GM19463 (cell line): ENCODE measurements at regions not wholly inside any gene's neighbourhood (a gene's known extent, or its start where the extent isn't known, plus 50 kb on each side); places are given as distances from the start of the nearest gene placed in this dataset.

ENCODE experiments used
- ATAC-seq: cut with Tn5 transposase; IDR thresholded peaks from one replicate; pipeline ENCODE4 v1.9.1; 2021; ENCODE audit warnings: mild to moderate bottlenecking, moderate library complexity; ENCODE audit not compliant: unreplicated experiment

GRCh38 chr13:33686772-33687480 lies 131.0 kb upstream of the RFC3 start:
- no peak for ATAC-seq

- no peak for ATAC-seq
Measured at GRCh38 chr13:33690354-33690753, 127.6 kb upstream of the RFC3 start.

GRCh38 chr13:33691980-33692379 lies 126.0 kb upstream of the RFC3 start:
- no peak for ATAC-seq

- no peak for ATAC-seq
Measured at GRCh38 chr13:33692531-33692930, 125.4 kb upstream of the RFC3 start.

GRCh38 chr13:33694546-33694945 lies 123.4 kb upstream of the RFC3 start:
- no peak for ATAC-seq

- no peak for ATAC-seq
Measured at GRCh38 chr13:33696530-33696929, 121.4 kb upstream of the RFC3 start.

- ATAC-seq: no peak
Measured at GRCh38 chr13:33697926-33698325, 120.0 kb upstream of the RFC3 start.

- ATAC-seq: no peak
Measured at GRCh38 chr13:33707449-33707848, 110.5 kb upstream of the RFC3 start.

GRCh38 chr13:33710924-33711323 lies 107.0 kb upstream of the RFC3 start:
- ATAC-seq: no peak

GRCh38 chr13:33711436-33711835 lies 106.5 kb upstream of the RFC3 start:
- ATAC-seq: no peak

GRCh38 chr13:33717775-33718174 lies 100.2 kb upstream of the RFC3 start:
- no peak for ATAC-seq

- ATAC-seq: no peak
Measured at GRCh38 chr13:33721724-33722123, 96.2 kb upstream of the RFC3 start.

GRCh38 chr13:33722216-33722915 lies 95.6 kb upstream of the RFC3 start:
- ATAC-seq: no peak

- ATAC-seq: no peak
Measured at GRCh38 chr13:33723365-33723764, 94.6 kb upstream of the RFC3 start.

- peak; percentile 57 for ATAC-seq
Measured at GRCh38 chr13:33723772-33724435, 94.0 kb upstream of the RFC3 start.

- ATAC-seq: no peak
Measured at GRCh38 chr13:33725340-33725739, 92.6 kb upstream of the RFC3 start.

GRCh38 chr13:33727297-33728083 lies 90.5 kb upstream of the RFC3 start:
- no peak for ATAC-seq

GRCh38 chr13:33728271-33729037 lies 89.5 kb upstream of the RFC3 start:
- peak; percentile 81 for ATAC-seq

GRCh38 chr13:33730147-33730546 lies 87.8 kb upstream of the RFC3 start:
- ATAC-seq: no peak

GRCh38 chr13:33730619-33731018 lies 87.3 kb upstream of the RFC3 start:
- no peak for ATAC-seq

- ATAC-seq: no peak
Measured at GRCh38 chr13:33735276-33735675, 82.7 kb upstream of the RFC3 start.
